Stimulated activated CD4-positive, alpha-beta T cell treated with anti-CD3 and anti-CD28 coated beads, Interleukin-4, amount 100 ng/mL, for 48 hours (primary cell): ENCODE measurements at regions not wholly inside any gene's neighbourhood (a gene's known extent, or its start where the extent isn't known, plus 50 kb on each side); places are given as distances from the start of the nearest gene placed in this dataset.
"Not testable (repeated sequence)": the region's sequence is repeated elsewhere in the genome, so short reads cannot be mapped to it uniquely, and the experiment has no call there.

Experiments
- DNase-seq, 2 donors: peaks; one replicate each; pipeline ENCODE4 v3.0.0-alpha.2; 2020; ENCODE audit warnings: low read depth in 2 of 2

DNA sequence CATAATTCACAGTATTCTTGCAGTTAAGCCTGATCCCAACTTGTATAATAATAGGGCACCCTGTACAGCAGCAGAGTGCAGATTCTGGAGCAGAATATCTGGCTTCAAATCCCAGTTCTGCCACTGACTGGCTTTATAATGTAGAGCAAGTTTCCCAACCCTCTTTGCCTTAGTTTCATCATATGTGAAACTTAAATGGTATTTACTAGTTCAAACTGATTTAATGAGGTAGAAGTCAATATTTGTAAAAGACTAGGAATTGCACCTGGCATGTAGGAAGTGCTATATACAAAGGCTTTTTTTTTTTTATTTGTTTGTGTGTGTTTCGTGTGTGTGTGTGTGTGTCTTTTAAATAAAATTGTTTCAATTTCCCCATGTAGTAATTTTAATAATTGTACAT lies 125.9 kb downstream of the CCER1 start:
- DNase-seq = no peak

DNA sequence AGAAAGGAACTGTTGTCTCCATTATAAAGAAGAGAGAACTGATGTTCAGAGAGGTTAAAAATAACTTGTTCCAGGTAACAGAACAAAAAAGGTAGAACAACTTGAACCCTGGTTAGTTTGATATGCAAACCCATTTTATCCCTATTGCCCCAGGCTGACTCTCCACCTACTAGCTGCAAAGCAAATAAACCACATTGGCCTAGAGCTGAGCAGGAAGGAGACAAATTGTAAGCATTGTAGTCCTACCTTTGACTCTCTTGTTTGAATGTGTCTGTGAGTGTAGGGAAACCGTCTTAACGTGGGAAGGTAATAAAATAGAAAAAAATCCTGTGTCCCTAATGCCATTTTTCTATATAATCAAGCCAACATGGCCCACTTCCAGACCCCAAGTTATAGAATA lies 126.4 kb downstream of the CCER1 start:
- DNase-seq = no peak

DNA sequence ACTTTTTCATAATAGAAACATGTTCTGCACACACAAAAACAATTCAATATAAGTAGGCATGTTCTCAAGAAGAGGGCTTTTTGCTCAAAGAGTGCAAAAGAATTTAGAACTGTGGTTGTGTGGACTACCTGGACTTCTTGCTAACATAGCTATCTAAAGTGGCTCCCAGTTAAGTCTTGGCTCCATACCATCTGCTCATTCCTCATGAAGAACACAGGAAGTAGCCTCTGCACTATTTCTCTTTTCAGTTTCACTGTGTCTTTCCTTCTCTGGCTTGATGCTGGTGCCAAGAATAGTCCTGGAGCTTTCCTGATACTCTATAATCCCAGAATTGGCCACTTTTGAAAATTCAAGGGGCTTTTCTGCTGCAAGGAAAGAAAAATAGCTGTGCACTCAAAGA lies 127.4 kb downstream of the CCER1 start:
- DNase-seq = no peak

DNA sequence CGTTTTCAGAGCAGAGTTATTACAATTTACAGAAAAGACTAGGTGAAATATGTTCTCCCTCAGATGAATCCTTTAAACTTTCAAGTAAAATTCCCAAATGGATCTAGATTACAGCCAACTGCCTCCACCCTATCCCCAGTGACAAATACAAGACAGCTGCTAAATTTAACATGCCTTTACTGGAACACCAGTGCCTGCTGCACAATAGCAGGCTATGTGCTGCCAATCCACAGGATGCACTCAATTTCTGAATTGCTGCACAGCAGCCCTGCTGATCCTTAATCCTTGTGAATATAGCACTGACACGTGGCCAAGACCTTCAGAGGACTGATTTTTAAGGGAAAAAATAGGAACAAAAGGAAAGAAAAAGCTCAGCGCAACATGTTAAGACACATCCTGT lies 128.9 kb downstream of the CCER1 start:
- no peak for DNase-seq

DNA sequence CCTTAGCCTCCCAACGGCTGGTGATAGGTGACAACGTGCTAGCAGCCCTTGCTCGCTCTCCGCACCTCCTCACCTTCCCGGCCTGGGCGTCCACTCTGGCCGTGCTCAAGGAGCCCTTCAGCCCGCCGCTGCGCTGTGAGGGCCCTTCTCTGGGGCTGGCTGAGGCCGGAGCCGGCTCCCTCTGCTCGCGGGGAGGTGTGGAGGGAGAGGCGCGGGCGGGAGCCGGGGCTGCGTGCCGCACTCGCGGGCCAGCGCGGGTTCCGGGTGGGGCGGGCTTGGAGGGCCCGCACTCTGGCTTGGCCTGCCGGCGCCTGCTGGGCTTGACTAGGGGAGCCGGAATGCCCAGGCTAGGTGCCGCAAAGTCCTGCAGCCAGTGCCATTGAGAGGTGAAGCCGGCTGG lies 131.1 kb downstream of the CCER1 start:
- DNase-seq = no peak

DNA sequence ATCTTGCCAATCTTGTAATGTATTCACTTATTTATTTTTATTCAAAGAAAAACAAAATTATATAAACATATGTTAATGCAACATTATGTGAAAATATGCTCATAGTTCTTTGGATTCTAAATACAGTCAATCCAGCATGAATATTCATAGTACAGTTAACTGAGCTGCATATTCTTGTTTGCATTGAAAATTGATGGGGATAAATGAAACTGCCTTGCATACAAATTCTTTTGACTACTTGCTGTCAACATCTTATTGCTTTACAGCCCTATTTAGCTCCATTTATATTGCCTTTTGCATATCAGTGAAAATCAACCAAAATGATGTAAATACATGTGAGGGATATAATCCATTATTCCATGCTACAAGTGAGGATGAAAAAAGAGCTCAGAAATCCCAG lies 135.3 kb downstream of the CCER1 start:
- DNase-seq = no peak

DNA sequence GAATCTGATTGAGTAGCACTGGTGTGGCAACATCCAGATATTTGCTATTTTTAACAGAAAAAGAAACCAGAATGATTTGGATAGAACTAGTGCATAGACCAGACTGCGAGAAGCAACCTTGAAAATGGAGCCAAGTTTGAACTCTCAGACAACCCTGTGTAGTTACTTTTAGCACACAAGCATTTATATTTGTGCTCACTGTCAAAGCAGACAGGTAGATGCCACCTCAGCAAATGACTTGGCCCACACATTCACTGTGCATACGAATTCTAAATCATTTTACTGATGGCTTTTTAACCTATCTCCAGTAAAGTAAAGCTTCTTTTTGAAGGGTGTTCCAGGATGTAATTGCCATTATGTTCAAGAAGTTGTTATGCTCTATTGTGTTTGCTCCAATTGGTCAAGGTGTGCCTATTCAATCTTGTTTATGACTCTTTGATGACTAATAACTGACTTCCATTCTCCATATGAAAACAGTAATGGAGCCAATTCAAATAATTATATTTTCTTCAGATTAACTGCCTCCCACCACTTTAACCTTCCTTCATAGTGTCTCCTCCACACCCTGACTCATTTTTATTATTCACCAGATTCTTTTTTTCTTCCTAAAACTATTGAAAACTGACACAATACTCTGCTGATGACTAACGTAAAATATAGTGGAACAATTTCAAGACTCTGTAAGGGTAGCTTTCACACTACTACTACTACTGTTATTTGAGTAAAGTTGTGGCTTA lies 138.5 kb downstream of the CCER1 start:
- DNase-seq = no peak

DNA sequence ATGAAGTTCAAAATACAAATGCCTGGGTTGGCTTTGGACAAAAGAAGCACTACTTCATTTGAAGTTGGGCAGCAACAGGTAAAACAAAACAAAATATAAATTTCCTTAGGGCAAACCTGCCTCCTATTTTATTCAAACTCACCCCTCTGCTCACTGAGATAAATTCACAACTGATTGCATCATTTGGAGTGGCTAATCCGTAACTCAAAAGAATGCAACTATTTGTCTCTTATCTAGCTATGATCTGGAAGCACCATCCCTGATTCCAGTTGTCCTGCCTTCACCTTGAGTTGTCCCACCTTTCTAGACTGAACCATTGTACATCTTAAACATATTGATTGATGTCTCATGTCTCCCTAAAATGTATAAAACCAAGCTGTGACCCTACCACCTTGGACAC lies 145.0 kb downstream of the CCER1 start:
- DNase-seq = no peak

DNA sequence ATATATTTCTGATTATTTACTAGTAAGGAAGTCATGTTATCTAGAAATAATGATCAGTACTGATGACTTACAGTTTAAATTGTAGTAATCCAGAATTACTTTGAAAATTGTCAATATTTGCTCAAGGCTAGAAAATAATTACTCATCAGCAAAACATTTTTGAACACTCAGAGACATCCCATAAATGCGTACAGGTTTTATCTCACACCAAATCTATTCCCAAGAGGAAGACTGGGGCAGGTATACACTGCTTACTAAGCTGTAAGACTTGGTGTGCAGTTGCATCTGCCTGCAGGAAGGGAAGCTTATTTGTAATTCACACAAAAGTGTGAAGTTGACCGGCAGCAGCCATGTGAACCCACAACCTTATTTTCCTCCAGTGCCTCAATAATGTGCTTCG lies 146.4 kb downstream of the CCER1 start:
- no peak for DNase-seq

DNA sequence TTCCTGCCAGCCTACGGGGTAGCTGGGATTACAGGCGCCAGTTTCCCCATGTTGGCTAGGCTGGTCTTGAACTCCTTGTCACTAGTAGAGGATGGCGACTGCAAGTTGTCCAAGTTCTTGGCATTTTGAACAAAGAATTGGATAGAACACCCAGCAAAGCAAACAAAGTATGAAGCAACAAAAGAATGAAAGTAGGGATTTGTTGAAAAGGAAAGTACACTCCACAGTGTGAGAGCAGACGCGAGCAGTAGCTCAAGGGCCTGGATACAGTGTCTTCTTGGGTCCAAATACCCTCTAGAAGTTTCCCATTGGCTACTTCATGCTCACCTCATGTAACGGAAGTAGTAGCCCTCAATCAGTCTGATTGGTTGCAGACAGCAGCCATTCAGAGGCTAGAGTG lies 152.2 kb downstream of the CCER1 start:
- DNase-seq = no peak

DNA sequence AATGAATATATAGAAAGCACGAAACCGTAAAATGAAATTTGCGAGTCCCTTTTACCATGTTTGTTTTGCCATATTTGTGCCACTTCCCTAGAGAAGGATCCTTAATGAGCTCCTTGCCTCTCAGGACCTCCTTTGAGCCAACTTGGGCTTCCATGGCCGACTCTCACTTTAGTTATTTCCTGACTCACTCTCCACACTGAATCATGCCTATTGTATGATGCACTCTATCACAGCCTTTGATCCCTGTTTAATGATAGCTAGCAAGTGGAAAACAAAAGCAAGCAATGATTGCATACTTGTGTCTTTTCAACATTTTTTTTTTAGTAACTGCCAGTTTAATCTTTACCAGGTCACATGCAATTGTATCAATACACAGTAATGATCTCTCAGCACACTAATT lies 153.2 kb downstream of the CCER1 start:
- no peak for DNase-seq

DNA sequence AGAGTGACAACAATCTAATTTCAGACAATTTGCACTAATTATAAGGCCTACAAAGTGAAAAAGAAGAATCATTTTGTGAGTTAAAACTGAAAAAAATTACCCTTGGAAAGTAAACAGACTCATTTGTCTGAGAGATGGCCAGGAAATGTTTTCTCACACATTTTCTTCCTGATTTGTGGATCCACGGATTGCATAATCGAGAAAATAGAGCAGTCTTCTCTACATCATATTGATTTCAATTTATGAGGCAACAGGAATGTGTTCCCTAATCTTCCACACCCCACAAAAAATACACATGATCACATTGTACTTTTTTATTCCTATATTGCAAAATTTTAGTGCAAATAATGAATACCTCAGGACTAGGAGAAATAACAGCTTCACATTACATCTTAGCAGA lies 160.8 kb downstream of the CCER1 start:
- DNase-seq = no peak

DNA sequence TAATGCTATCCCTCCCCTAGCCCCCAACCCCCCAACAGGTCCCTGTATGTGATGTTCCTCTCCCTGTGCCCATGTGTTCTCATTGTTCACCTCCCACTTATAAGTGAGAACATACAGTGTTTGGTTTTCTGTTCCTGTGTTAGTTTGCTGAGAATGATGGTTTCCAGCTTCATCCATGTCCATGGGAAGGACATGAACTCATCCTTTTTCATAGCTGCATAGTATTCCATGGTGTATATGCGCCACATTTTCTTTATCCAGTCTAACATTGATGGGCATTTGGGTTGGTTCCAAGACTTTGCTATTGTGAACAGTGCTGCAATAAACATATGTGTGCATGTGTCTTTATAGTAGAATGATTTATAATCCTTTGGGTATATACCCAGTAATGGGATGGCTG lies 162.3 kb downstream of the CCER1 start:
- DNase-seq = not testable (repeated sequence)

DNA sequence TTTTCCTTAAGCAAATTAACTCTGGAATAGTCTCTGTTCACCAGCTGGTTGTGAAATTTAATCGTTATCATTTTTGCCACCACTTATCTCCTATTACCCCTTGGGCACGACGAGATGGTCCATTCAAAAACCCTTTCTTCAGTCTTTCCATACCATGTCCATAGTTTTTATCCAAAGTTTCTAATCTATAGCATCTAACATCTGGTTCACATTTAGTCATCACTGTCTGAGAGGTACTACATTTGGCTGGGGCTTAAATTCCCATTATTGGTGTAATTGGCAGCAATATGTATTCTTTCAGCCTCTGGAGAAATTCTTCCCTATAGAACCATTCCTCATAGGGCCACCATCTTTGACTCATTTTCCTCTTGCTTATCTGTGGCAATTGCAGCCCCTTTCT lies 163.5 kb downstream of the CCER1 start:
- DNase-seq = no peak

DNA sequence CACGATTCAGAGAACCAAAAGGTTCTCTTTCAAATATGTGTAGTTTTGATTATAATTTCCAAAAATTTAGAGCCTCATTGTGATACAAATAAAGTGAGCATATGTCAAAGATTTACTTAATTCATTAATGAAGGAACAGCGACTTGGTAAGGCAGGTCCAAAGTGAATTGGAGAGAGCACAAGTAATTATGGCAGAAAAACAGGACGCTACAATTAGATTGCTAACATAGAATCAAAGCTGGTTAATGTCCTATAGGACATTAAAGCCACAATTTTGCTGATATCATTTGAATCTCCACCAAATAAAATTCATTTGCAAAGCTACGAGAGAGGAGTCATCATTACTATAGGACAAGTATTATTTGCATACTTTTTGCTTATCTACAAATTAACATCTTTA lies 164.2 kb downstream of the CCER1 start:
- no peak for DNase-seq

DNA sequence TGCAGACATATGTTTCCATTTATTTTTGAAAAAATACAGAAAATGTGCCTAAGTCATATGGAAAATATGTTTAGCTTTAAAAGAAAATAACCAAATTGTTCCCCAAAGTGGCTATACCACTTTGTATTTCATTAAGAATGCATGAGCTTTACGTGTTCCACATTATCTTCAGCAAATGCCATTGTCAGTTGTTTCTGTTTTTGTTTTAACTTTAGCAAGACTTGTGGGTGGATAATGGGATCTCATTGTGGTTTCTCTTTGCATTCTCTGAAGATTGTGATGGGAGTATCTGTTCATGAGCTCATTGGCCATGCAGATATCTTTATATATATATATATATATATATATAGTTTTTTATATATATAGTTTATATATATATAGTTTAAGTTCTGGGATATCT lies 181.5 kb downstream of the CCER1 start:
- no peak for DNase-seq

DNA sequence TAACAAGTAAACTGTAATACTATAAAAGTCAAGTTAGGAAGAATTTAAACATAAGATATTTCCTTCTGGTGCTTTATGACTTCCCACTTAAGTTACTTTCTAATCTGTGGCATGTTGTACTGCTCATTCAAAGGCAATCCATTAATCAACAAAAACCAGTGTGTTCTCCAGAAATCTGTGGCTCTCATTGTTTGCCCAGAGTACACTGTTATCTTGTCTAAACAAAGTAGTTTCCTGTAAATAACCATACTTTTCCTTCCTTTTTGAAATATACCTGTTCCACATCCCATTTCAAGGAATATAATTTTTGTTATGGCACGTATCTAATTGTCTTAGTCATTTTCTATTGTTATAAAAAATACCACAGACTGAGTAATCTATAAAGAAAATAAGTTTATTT lies 184.1 kb downstream of the CCER1 start:
- DNase-seq = no peak

DNA sequence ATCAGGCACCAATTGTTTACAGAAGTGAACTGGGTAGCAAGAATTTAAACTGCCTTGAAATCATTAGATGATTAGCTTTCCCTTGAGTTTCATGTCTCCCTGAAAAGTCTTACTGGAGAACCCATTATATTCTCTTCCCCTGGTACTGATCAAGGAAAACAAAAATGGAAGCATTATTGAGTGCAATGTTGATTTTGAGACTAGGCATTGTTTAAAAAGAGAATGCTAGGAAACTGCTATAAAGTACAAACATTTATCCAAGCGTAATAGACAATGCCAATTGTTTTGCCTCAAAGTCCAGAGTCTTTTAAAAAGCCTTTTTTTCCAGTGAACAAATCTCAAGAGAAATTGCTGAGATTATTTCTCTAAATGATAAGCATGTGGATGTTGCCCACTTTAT lies 197.0 kb downstream of the CCER1 start:
- no peak for DNase-seq

DNA sequence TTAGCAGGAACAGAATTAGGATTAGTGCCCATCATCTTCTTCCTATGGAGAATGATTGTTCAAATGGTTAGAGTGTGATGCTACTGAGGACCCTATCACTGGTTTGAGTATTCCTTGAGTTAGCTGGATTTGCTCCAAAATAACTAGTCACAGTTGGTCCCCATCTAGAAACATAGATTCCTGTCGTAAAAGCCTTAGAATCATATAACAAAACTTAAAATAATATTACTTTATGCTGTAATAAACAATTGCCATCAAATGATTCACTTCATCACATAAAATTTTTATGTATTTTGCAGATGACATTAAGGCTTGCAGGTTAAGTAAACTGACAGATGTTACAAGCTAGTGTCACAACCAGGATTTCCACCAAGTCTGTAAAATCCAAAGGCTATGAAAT lies 209.8 kb downstream of the CCER1 start:
- no peak for DNase-seq

DNA sequence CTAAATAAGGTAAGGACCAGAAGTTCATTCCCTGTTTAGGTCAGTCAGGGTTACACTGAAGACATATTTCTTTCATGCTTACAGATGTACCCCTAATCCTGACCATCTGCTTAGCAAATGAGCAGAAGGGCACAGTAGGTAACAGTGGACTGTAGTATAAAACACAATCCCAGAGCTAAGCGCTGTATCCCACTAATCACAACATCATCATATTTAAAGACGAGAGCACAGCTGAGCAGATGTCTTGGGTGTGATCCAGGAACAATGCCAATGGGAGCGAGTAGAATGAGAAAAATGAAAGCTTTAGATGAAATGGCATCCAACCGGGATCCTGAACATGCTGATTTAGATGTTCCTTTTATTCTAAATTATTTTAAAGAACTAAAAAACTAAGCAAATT lies 213.4 kb downstream of the CCER1 start:
- no peak for DNase-seq

DNA sequence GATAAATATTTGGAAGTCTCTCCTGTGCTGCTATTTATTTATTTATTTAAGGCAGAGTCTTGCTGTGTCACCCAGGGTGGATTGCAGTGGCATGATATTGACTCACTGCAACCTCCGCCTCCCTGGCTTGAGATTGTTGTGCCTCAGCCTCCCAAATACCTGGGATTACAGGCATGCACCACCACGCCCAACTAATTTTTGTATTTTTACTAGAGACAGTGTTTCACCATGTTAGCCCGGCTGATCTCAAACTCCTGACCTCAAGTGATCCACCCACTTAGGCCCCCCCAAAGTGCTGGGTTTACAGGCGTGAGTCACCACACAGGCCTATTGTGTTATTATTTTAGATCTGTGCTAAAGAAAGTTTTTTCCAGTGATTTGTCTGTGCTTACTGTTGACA lies 225.2 kb downstream of the CCER1 start:
- no peak for DNase-seq

DNA sequence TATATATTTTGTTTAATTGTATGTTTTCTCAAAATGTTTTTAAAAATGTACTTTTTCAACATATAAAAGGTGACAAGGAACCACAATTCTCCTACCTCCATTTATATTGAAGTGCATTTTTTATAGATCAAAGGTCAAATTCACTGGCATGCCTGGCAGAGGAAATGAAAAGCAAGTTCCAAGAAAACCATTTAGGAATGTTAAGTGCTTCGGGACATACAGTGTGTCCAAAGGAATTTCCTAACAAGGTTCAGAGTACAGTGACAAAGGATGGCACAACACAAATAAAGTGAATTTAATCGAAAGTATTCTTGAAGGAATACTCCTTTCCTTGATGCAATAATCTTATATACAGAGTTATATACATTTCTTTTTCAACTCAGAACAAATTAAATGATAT lies 242.3 kb downstream of the CCER1 start:
- no peak for DNase-seq

DNA sequence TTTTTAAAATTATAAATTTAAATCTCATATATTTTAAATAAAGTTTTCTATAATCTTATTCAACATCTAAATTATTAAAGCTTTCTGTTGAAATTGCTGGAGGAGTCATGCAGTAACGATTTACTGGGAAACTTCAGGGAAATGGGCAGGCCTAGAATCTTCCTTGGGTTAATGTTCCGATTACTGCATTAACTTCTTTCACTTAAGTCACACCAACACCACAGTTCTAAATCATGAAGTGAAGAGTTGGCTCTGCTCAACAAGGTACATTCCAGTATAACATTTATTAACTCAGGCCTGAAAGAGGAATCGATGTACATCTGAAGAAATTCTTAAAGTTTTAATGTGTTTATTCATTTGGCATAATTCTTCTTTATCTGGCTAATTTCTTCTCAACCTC lies 244.3 kb downstream of the CCER1 start:
- DNase-seq = no peak

DNA sequence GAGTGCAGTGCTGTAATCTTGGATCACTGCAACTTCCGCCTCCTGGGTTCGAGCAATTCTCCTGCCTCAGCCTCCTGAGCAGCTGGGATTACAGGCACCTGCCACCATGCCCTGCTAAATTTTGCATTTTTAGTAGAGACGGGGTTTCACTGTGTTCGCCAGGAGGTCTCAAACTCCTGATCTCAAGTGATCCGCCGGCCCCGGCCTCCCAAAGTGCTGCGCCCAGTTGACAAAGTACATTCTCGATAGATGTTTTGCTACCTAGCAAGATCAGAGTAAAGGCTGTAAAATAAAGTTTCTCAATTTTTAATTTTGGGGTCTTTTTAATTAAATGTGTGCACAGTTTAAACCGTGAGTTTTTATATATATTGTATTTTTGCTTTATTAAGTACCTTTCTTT lies 248.9 kb downstream of the CCER1 start:
- DNase-seq = no peak

DNA sequence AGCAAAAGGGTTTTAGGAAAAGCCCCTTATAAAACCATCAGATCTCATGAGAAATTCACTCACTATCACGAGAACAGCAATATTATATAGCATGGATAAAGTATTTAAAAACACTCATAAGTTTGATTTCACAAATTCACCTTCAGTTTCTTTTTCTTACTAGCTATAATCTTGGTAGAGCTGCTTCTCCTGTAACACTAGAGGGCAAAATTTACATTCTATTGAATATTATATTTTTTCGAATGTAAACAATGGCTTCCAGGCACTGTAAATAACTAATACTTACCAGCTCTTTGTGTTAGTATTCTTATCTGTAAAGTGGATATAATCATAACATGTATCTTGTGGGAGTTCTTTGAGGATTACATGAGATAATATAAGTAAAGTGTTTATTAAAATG lies 259.6 kb downstream of the CCER1 start:
- DNase-seq = no peak
